ENCODE measurements at regions not wholly inside any gene's neighbourhood (a gene's known extent, or its start where the extent isn't known, plus 50 kb on each side); places are given as distances from the start of the nearest gene placed in this dataset.
"Not testable (repeated sequence)": the region's sequence is repeated elsewhere in the genome, so short reads cannot be mapped to it uniquely, and the experiment has no call there.

DNA sequence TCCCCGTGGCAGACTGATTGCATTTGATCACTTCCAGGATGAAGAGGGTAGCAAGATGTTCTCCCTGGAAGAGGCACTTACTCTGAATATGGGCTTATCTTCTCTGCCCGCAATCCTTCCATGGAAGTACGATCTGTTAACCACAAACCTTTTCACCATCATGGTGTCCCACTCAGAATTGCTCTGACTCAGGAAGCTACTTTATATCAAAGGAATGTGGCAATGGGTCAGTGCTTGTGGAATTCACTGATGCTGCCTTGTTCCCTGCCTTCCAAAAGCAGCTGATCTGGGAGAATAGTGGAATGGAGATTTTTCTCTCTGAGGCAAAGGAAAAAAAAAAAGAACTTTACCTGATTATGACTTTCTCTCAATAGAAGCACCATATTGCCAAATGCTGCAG lies 306.1 kb upstream of the WSB1 start:
- TF ChIP-seq POLR2A, POLR2AphosphoS5 (IDR thresholded peaks at IDR 0.05; ENCODE audit: low read depth, low read length): not testable (repeated sequence)
